HG03175 (cell line): ENCODE measurements at regions not wholly inside any gene's neighbourhood (a gene's known extent, or its start where the extent isn't known, plus 50 kb on each side); places are given as distances from the start of the nearest gene placed in this dataset.

Experiments
- ATAC-seq: cut with Tn5 transposase; IDR thresholded peaks from one replicate; pipeline ENCODE4 v1.9.1; 2021; ENCODE audit warnings: mild to moderate bottlenecking, moderate library complexity; ENCODE audit not compliant: unreplicated experiment

- ATAC-seq, result peak; percentile 44
Observed at GRCh38 chr1:149841597-149842238, 57.6 kb upstream of the BOLA1 start.

- peak; percentile 63 for ATAC-seq
Observed at GRCh38 chr1:149842458-149843064, 56.8 kb upstream of the BOLA1 start.

GRCh38 chr1:149843431-149844041, 55.8 kb upstream of the BOLA1 start:
- no peak for ATAC-seq

- ATAC-seq, result no peak
Observed at GRCh38 chr1:149844101-149844500, 55.3 kb upstream of the BOLA1 start.

- no peak for ATAC-seq
Observed at GRCh38 chr1:149844650-149845255, 54.6 kb upstream of the BOLA1 start.

- ATAC-seq, result no peak
Observed at GRCh38 chr1:149845416-149845815, 54.0 kb upstream of the BOLA1 start.

- no peak for ATAC-seq
Observed at GRCh38 chr1:149846042-149846441, 53.3 kb upstream of the BOLA1 start.

GRCh38 chr1:149846593-149847466, 52.5 kb upstream of the BOLA1 start:
- ATAC-seq, result no peak

GRCh38 chr1:149848340-149849110, 50.8 kb upstream of the BOLA1 start:
- ATAC-seq, result no peak

GRCh38 chr1:149849111-149849946, 50.0 kb upstream of the BOLA1 start:
- no peak for ATAC-seq
